ENCODE measurements at regions not wholly inside any gene's neighbourhood (a gene's known extent, or its start where the extent isn't known, plus 50 kb on each side); places are given as distances from the start of the nearest gene placed in this dataset.

DNA sequence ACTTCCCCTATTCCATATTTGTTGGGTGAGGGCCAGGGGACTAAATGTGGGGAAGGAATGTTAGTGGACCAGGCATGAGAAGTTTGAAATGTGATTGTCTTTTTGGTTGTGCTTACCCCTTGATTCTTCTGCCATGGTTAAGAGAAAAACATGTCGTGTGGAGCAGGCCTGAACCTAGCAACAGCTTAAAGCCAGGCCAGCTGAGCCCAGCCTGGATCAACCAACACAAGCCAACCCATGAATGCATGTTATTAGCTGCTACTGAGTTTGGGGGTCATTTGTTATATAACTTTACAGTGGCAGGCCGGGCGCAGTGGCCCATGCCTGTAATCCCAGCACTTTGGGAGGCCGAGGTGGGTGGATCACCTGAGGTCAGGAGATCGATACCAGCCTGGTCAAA, 52.4 kb upstream of the TRIO start:
- no peak overlapping the region for H3K4me3 ChIP-seq (ENCODE audit: low read depth, low read length)
- TF ChIP-seq, protein P1, sequence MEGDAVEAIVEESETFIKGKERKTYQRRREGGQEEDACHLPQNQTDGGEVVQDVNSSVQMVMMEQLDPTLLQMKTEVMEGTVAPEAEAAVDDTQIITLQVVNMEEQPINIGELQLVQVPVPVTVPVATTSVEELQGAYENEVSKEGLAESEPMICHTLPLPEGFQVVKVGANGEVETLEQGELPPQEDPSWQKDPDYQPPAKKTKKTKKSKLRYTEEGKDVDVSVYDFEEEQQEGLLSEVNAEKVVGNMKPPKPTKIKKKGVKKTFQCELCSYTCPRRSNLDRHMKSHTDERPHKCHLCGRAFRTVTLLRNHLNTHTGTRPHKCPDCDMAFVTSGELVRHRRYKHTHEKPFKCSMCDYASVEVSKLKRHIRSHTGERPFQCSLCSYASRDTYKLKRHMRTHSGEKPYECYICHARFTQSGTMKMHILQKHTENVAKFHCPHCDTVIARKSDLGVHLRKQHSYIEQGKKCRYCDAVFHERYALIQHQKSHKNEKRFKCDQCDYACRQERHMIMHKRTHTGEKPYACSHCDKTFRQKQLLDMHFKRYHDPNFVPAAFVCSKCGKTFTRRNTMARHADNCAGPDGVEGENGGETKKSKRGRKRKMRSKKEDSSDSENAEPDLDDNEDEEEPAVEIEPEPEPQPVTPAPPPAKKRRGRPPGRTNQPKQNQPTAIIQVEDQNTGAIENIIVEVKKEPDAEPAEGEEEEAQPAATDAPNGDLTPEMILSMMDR (IDR thresholded peaks at IDR 0.05; ENCODE audit: control insufficient read depth, extremely low read depth, insufficient read depth): no peak

DNA sequence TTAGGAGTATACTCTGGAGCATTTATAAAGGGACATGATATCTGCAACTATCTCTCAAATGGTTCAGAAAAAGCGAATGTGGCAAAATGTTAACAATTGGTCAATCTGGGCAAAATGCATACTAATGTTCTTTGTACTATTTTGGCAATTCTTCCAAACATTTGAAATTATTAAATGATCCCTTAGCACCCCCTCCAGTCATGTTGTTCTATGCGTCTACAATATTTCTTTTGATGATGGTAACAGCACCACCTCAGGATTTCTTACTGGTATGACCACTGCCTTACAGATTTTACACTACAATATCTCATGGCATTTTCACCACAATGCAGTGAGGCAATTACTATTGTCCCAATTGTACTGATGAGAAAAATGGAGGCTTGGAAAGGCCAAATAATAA, 52.9 kb upstream of the TRIO start:
- no peak for DNase-seq (ENCODE audit: low read depth)
- H3K4me3 ChIP-seq (ENCODE audit: low read depth, low read length): no peak overlapping the region
- TF ChIP-seq, protein P1 (IDR thresholded peaks at IDR 0.05; ENCODE audit: control insufficient read depth, extremely low read depth, insufficient read depth): no peak

More for the DNA sequence above, 52.4 kb upstream of the TRIO start:
- DNase-seq (ENCODE audit: low read depth): no peak

DNA sequence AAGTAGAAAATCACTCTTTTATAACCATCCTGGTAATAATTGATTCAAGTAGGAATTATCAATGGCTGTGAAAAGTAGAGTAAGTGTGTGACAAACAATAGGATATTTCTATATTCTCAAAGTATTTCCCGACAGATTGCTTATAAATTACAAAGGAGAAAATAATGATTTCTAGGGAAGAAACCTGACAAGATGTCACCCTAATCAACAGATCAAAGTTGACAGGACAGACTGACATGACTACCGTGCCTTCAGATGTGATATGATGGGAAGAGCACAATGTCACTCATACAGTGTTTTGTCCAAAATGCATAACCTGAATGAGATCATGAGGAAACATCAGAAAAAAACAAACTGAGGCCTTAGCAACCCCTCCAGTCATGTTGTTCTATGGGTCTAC, 53.9 kb upstream of the TRIO start:
- no peak overlapping the region for H3K4me3 ChIP-seq (ENCODE audit: low read depth, low read length)
- TF ChIP-seq, protein P1 (IDR thresholded peaks at IDR 0.05; ENCODE audit: control insufficient read depth, extremely low read depth, insufficient read depth): no peak
- DNase-seq (ENCODE audit: low read depth): no peak

DNA sequence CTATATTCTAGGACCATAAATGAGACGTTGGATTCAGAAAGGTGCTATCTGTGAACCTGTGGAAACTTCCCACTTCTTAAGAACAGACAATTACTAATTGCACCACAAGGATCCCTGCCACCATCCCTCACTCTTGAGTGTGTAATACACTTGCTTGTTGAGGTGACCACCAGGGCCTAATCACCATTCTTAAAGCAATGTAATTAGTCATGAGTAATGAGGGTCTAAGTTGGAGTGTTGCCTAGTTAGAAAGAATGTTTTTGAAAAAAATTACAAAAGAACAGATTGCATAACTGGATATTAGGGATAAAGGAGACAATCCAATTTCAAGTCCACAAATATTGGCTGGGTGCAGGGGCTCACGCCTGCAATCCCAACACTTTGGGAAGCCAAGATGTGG, 56.9 kb upstream of the TRIO start:
- DNase-seq (ENCODE audit: low read depth): no peak
- no peak overlapping the region for H3K4me3 ChIP-seq (ENCODE audit: low read depth, low read length)
- TF ChIP-seq, protein P1 (IDR thresholded peaks at IDR 0.05; ENCODE audit: control insufficient read depth, extremely low read depth, insufficient read depth): no peak

DNA sequence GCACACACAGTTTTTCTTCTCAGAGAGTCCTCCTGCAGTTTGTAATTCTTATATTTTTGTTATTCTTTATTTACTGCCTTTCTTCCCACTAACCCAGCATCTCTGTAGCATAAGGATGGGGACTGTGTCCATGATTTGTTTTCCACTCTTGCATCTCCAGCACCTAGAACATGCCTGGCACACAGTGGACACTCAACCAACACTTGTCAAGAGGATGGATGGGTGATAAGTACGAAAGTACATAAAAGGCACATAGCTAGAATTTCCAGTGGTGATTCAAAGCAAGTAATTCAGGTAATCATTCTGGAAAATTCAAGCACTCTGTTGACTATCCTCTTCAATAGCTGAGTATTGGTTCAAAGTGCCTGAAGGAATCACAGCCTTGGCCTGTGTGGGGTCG, 60.2 kb upstream of the TRIO start:
- TF ChIP-seq, protein P1 (IDR thresholded peaks at IDR 0.05; ENCODE audit: control insufficient read depth, extremely low read depth, insufficient read depth): no peak
- no peak overlapping the region for H3K4me3 ChIP-seq (ENCODE audit: low read depth, low read length)
- no peak for DNase-seq (ENCODE audit: low read depth)

DNA sequence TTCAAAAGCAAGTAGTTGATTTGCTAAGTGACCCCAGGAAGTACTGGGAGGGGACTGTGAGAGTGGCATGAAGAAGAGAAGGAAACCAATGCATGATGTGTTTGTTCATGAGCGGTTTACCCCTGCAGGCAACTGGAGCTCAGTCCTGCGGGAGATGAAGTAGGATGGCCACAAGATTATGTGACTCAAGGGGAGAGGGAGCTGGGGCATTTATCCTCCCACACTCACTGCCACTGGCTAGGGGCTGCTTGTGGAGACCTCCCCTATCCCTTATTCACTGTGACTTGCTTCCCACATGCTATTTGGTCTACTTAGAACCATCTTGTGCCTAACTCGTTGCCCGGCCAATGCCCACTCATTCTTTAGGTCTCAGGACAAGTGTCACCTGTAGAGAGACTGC, 60.6 kb upstream of the TRIO start:
- H3K4me3 ChIP-seq (ENCODE audit: low read depth, low read length): no peak overlapping the region
- DNase-seq (ENCODE audit: low read depth): no peak
- TF ChIP-seq, protein P1 (IDR thresholded peaks at IDR 0.05; ENCODE audit: control insufficient read depth, extremely low read depth, insufficient read depth): no peak

DNA sequence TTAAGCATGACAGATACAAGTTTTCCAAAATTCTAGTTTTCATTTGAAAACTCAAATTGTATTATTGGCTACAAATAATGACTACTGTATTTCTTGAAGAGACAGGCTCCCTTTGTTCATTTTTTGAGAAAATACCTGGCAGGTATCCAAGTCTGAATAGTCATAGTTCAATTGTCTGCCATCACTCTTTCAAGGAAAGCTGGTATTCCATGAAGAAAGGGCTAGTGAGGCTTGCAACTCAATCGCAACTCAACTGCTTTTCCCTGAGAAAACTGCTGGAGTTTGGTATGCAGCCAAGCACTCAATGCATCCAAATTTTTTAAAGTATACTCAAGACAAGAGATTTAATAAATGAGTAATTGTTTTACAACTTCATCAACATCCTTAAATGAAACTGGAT, 61.4 kb upstream of the TRIO start:
- no peak for DNase-seq (ENCODE audit: low read depth)
- TF ChIP-seq, protein P1 (IDR thresholded peaks at IDR 0.05; ENCODE audit: control insufficient read depth, extremely low read depth, insufficient read depth): no peak
- no peak overlapping the region for H3K4me3 ChIP-seq (ENCODE audit: low read depth, low read length)
